ENCODE measurements at regions not wholly inside any gene's neighbourhood (a gene's known extent, or its start where the extent isn't known, plus 50 kb on each side); places are given as distances from the start of the nearest gene placed in this dataset.

DNA sequence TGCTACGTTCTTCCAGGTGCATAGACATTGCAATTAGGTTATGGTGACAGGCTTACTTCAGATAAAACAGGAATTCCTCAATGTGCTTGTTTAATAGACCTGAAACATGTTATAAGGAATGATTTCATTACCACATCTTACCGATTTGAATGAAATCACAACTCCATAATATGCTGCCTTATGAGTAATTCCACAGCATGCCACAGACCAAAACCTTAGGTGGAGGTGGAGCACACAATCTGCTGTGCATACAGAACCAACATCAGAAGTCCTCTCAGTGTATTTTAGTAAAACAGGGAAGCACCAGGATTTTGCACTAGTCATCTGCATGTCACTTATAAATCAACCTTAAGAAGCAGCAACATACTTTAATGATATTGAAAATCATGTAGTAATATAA lies 148.9 kb upstream of the TSHZ2 start:
- TF ChIP-seq, protein P1, sequence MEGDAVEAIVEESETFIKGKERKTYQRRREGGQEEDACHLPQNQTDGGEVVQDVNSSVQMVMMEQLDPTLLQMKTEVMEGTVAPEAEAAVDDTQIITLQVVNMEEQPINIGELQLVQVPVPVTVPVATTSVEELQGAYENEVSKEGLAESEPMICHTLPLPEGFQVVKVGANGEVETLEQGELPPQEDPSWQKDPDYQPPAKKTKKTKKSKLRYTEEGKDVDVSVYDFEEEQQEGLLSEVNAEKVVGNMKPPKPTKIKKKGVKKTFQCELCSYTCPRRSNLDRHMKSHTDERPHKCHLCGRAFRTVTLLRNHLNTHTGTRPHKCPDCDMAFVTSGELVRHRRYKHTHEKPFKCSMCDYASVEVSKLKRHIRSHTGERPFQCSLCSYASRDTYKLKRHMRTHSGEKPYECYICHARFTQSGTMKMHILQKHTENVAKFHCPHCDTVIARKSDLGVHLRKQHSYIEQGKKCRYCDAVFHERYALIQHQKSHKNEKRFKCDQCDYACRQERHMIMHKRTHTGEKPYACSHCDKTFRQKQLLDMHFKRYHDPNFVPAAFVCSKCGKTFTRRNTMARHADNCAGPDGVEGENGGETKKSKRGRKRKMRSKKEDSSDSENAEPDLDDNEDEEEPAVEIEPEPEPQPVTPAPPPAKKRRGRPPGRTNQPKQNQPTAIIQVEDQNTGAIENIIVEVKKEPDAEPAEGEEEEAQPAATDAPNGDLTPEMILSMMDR (IDR thresholded peaks at IDR 0.05): no peak
- no peak for TF ChIP-seq POLR2AphosphoS5 (IDR thresholded peaks at IDR 0.05; ENCODE audit: low read depth, low read length)
- no peak for TF ChIP-seq TCF7L2 (IDR thresholded peaks at IDR 0.05; ENCODE audit: low read depth, low read length)
- no peak for TF ChIP-seq SIN3A (IDR thresholded peaks at IDR 0.05; ENCODE audit: borderline replicate concordance, insufficient read depth, low read depth, low read length)
- TF ChIP-seq, protein P2, sequence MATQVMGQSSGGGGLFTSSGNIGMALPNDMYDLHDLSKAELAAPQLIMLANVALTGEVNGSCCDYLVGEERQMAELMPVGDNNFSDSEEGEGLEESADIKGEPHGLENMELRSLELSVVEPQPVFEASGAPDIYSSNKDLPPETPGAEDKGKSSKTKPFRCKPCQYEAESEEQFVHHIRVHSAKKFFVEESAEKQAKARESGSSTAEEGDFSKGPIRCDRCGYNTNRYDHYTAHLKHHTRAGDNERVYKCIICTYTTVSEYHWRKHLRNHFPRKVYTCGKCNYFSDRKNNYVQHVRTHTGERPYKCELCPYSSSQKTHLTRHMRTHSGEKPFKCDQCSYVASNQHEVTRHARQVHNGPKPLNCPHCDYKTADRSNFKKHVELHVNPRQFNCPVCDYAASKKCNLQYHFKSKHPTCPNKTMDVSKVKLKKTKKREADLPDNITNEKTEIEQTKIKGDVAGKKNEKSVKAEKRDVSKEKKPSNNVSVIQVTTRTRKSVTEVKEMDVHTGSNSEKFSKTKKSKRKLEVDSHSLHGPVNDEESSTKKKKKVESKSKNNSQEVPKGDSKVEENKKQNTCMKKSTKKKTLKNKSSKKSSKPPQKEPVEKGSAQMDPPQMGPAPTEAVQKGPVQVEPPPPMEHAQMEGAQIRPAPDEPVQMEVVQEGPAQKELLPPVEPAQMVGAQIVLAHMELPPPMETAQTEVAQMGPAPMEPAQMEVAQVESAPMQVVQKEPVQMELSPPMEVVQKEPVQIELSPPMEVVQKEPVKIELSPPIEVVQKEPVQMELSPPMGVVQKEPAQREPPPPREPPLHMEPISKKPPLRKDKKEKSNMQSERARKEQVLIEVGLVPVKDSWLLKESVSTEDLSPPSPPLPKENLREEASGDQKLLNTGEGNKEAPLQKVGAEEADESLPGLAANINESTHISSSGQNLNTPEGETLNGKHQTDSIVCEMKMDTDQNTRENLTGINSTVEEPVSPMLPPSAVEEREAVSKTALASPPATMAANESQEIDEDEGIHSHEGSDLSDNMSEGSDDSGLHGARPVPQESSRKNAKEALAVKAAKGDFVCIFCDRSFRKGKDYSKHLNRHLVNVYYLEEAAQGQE (IDR thresholded peaks at IDR 0.05; ENCODE audit: insufficient read depth in 1 of 2, low read depth in 2 of 2, low read length in 1 of 2): no peak
